ENCODE measurements at regions not wholly inside any gene's neighbourhood (a gene's known extent, or its start where the extent isn't known, plus 50 kb on each side); places are given as distances from the start of the nearest gene placed in this dataset.

DNA sequence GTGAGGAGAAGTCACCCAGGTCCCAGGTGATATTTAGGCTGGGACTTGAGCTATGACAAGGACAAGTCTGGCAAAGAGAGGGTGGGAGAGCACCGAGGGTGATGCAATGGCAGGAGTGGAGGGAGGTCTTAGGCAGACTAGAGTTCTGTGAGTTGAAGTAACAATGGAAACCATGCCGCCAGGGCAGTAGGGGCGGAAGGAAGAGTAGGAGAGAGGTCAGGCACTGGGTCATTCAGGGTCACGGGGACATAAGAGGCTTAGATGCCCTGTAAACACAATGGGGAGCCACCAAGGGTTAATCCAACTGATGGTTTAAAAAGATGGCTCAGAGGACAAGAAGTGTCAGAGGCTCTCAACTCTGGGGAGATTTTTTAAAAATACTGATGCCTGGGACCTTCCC lies 199.7 kb upstream of the LRTM1 start:
- Histone ChIP-seq H3K27ac (no peak overlapping the region), H3K4me3 (no peak overlapping the region), H3K9me3 (no peaks in the 10 kb centered on the region), H3K4me1 (peaks cover 11% of the 10 kb centered on the region), H3K27me3 (no peaks in the 10 kb centered on the region), H3K36me3 (replicated peaks in 1 of 2; ENCODE audit: insufficient read depth in 1 of 2, low read depth in 2 of 2) (no peaks in the 10 kb centered on the region)
- 28 to 30% methylated on average over 4 of the region's 4 CpGs for WGBS, 2 donors
- ATAC-seq (no peak), DNase-seq (no peak)
- intact Hi-C loops (cut with DNase I) = no loop called here
- no peak for TF ChIP-seq POLR2A (IDR thresholded peaks at IDR 0.05)
- TF ChIP-seq, protein P1, sequence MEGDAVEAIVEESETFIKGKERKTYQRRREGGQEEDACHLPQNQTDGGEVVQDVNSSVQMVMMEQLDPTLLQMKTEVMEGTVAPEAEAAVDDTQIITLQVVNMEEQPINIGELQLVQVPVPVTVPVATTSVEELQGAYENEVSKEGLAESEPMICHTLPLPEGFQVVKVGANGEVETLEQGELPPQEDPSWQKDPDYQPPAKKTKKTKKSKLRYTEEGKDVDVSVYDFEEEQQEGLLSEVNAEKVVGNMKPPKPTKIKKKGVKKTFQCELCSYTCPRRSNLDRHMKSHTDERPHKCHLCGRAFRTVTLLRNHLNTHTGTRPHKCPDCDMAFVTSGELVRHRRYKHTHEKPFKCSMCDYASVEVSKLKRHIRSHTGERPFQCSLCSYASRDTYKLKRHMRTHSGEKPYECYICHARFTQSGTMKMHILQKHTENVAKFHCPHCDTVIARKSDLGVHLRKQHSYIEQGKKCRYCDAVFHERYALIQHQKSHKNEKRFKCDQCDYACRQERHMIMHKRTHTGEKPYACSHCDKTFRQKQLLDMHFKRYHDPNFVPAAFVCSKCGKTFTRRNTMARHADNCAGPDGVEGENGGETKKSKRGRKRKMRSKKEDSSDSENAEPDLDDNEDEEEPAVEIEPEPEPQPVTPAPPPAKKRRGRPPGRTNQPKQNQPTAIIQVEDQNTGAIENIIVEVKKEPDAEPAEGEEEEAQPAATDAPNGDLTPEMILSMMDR (IDR thresholded peaks at IDR 0.05) = no peak

DNA sequence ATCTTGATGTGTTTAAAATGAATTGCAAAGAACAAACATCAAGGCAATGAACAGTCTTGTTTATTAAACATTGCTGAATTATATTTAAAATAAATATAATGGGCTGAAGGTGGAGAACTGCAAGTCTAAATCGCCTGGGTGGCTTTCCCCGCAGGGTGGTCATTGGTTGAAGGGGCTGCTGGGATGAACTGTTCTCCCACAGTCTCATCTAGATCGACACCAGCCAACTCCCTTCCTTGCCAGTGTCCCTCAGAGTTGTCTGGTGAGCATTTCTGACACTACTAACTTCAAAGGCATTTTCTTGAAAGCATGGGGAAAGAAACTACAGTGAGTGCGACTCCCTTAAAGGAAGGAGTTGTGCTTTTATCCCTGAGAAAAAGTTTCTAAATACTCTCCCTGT lies 196.5 kb upstream of the LRTM1 start:
- intact Hi-C loops (cut with DNase I) = no loop called here
- Histone ChIP-seq H3K27ac (no peak overlapping the region), H3K4me1 (peaks cover 11% of the 10 kb centered on the region), H3K4me3 (no peak overlapping the region), H3K36me3 (replicated peaks in 1 of 2; ENCODE audit: insufficient read depth in 1 of 2, low read depth in 2 of 2) (no peaks in the 10 kb centered on the region), H3K9me3 (no peaks in the 10 kb centered on the region), H3K27me3 (no peaks in the 10 kb centered on the region)
- WGBS, 2 donors = 63 to 81% methylated on average over 4 of the region's 4 CpGs
- TF ChIP-seq, protein P1 (IDR thresholded peaks at IDR 0.05) = no peak
- TF ChIP-seq POLR2A (IDR thresholded peaks at IDR 0.05) = no peak
- ATAC-seq (no peak), DNase-seq (no peak)

Measured in body of pancreas (tissue), 4 donors.